Neural cell (in vitro differentiated cells): ENCODE measurements at regions not wholly inside any gene's neighbourhood (a gene's known extent, or its start where the extent isn't known, plus 50 kb on each side); places are given as distances from the start of the nearest gene placed in this dataset.

Experiments
- H2AFZ ChIP-seq: fragments of 200-600, 300-800 bp; sonication (generic), shearing (Covaris generic); 2 replicates; pipeline ENCODE4 v1.6.0; 2014; ENCODE audit warnings: low read depth, mild to moderate bottlenecking, antibody characterized with exemption, low read length, moderate library complexity
- H3F3A ChIP-seq: fragments of 200-600 bp; shearing (Covaris generic); 2 replicates; pipeline ENCODE4 v1.6.1; 2016; ENCODE audit warnings: mild to moderate bottlenecking, moderate library complexity, mixed read lengths, antibody characterized with exemption, low read length; ENCODE audit not compliant: insufficient read depth, poor library complexity, severe bottlenecking
- H3K27ac ChIP-seq: fragments of 200-600, 300-800 bp; sonication (generic), shearing (Covaris generic); 2 replicates; pipeline ENCODE4 v1.5.1; 2014; ENCODE audit warnings: mild to moderate bottlenecking, low read length, moderate library complexity
- H3K27me3 ChIP-seq: fragments of 300-800, 200-600 bp; sonication (generic), shearing (Covaris generic); 2 replicates; pipeline ENCODE4 v1.6.0; 2014; ENCODE audit warnings: mild to moderate bottlenecking, low read depth, low read length, moderate library complexity; ENCODE audit not compliant: insufficient read depth
- H3K36me3 ChIP-seq: fragments of 300-800, 200-600 bp; sonication (generic), shearing (Covaris generic); 2 replicates; pipeline ENCODE4 v1.5.1; 2014; ENCODE audit warnings: mild to moderate bottlenecking, antibody characterized with exemption, low read length, moderate library complexity; ENCODE audit not compliant: insufficient read depth
- H3K4me2 ChIP-seq: fragments of 300-800, 200-600 bp; sonication (generic), shearing (Covaris generic); 2 replicates; pipeline ENCODE4 v1.6.0; 2014; ENCODE audit warnings: mild to moderate bottlenecking, low read length
- H3K4me3 ChIP-seq: fragments of 300-800, 200-600 bp; sonication (generic), shearing (Covaris generic); 2 replicates; pipeline ENCODE4 v1.5.1; 2014; ENCODE audit warnings: mild to moderate bottlenecking, low read length, moderate library complexity
- H3K79me2 ChIP-seq: fragments of 200-600 bp; shearing (Covaris generic); replicated peaks from 2 replicates; pipeline ENCODE4 v1.6.0; 2014; ENCODE audit warnings: mild to moderate bottlenecking, low read length, moderate library complexity; ENCODE audit not compliant: insufficient read depth
- H3K9ac ChIP-seq: fragments of 300-800, 200-600 bp; sonication (generic), shearing (Covaris generic); 2 replicates; pipeline ENCODE4 v1.6.1; 2016; ENCODE audit warnings: mild to moderate bottlenecking, low read length, mixed read lengths
- H3K9me2 ChIP-seq: fragments of 200-600 bp; shearing (Covaris generic); 2 replicates; pipeline ENCODE4 v1.6.1; 2016; ENCODE audit warnings: mild to moderate bottlenecking, low read length, mixed read lengths; ENCODE audit not compliant: insufficient read depth
- H3K9me3 ChIP-seq: fragments of 200-600, 300-800 bp; sonication (generic), shearing (Covaris generic); 2 replicates; pipeline ENCODE4 v1.6.1; 2016; ENCODE audit warnings: mild to moderate bottlenecking, mixed run types, low read length, moderate library complexity, mixed read lengths
- H4K20me1 ChIP-seq: fragments of 200-600 bp; shearing (Covaris generic); 2 replicates; pipeline ENCODE4 v1.6.1; 2016; ENCODE audit warnings: mild to moderate bottlenecking, mixed run types; ENCODE audit not compliant: insufficient read depth
- CTCF ChIP-seq: fragments of 450-650 bp; IDR thresholded peaks from 2 replicates; pipeline ENCODE4 v1.5.1; 2014; ENCODE audit warnings: antibody characterized with exemption, mild to moderate bottlenecking, moderate library complexity; ENCODE audit not compliant: poor library complexity, severe bottlenecking
- EP300 ChIP-seq: fragments of 450-650 bp; conservative IDR thresholded peaks from 2 replicates; pipeline ENCODE4 v1.6.1; 2014; ENCODE audit warnings: antibody characterized with exemption, mild to moderate bottlenecking, moderate library complexity; ENCODE audit not compliant: poor library complexity, severe bottlenecking
- EZH2 ChIP-seq: fragments of 200-600, 300-800 bp; shearing (Covaris generic), sonication (generic); IDR thresholded peaks from 2 replicates; pipeline ENCODE4 v1.6.1; 2014; ENCODE audit warnings: antibody characterized with exemption, low read length, borderline replicate concordance, mild to moderate bottlenecking; ENCODE audit not compliant: insufficient read depth, poor library complexity, severe bottlenecking
- MXI1 ChIP-seq: fragments of 450-650 bp; conservative IDR thresholded peaks from 2 replicates; pipeline ENCODE4 v1.6.1; 2014; ENCODE audit warnings: antibody characterized with exemption, mild to moderate bottlenecking; ENCODE audit not compliant: poor library complexity, severe bottlenecking
- POLR2AphosphoS5 ChIP-seq: IDR thresholded peaks from 2 replicates; pipeline ENCODE4 v1.6.1; 2012
- RAD21 ChIP-seq: fragments of 450-650 bp; conservative IDR thresholded peaks from 2 replicates; pipeline ENCODE4 v1.6.1; 2014; ENCODE audit warnings: antibody characterized with exemption, mild to moderate bottlenecking, moderate library complexity
- REST ChIP-seq: IDR thresholded peaks from 2 replicates; pipeline ENCODE4 v1.6.1; 2012; ENCODE audit warnings: borderline replicate concordance
- SMC3 ChIP-seq: fragments of 450-650 bp; conservative IDR thresholded peaks from 2 replicates; pipeline ENCODE4 v1.6.1; 2014; ENCODE audit warnings: antibody characterized with exemption, mild to moderate bottlenecking, moderate library complexity; ENCODE audit not compliant: poor library complexity
- TAF1 ChIP-seq: IDR thresholded peaks from 2 replicates; pipeline ENCODE4 v1.6.1; 2012; ENCODE audit warnings: low read depth

- H3K4me3 ChIP-seq = no peak overlapping the region
- H3F3A ChIP-seq = no peaks in the 10 kb centered on the region
- peak overlapping the region; percentile 34 for H3K27ac ChIP-seq
- no peaks in the 10 kb centered on the region for H3K79me2 ChIP-seq
- no peak overlapping the region for H2AFZ ChIP-seq
- no peaks in the 10 kb centered on the region for H4K20me1 ChIP-seq
- no peaks in the 10 kb centered on the region for H3K9me3 ChIP-seq
- no peaks in the 10 kb centered on the region for H3K27me3 ChIP-seq
- TF ChIP-seq POLR2AphosphoS5 (peak; percentile 81), CTCF (no peak), TAF1 (no peak), SMC3 (no peak), RAD21 (peak; percentile 17), EP300 (peak; percentile 67)
- no peaks in the 10 kb centered on the region for H3K36me3 ChIP-seq
- H3K9ac ChIP-seq = no peak overlapping the region
- peak overlapping the region; percentile 10 for H3K4me2 ChIP-seq
- no peaks in the 10 kb centered on the region for H3K9me2 ChIP-seq
These were observed 146.8 kb upstream of the TMTC1 start for GRCh38 chr12:29930503-29930902.

- Histone ChIP-seq H3K36me3 (no peaks in the 10 kb centered on the region), H3K4me3 (no peak overlapping the region), H3K79me2 (no peaks in the 10 kb centered on the region), H3K27me3 (no peaks in the 10 kb centered on the region), H3K4me2 (no peak overlapping the region), H2AFZ (no peak overlapping the region), H3K9me2 (no peaks in the 10 kb centered on the region), H3F3A (no peaks in the 10 kb centered on the region), H3K27ac (no peak overlapping the region), H4K20me1 (no peaks in the 10 kb centered on the region), H3K9me3 (no peaks in the 10 kb centered on the region), H3K9ac (no peak overlapping the region)
- TF ChIP-seq SMC3 = no peak
- TF ChIP-seq EP300 = no peak
- no peak for TF ChIP-seq MXI1
- no peak for TF ChIP-seq POLR2AphosphoS5
- TF ChIP-seq RAD21 = no peak
- no peak for TF ChIP-seq REST
- TF ChIP-seq EZH2 = no peak
- TF ChIP-seq TAF1 = no peak
- TF ChIP-seq CTCF = no peak
These were observed 145.6 kb upstream of the TMTC1 start for GRCh38 chr12:29929295-29929694.
